ENCODE measurements at regions not wholly inside any gene's neighbourhood (a gene's known extent, or its start where the extent isn't known, plus 50 kb on each side); places are given as distances from the start of the nearest gene placed in this dataset.

DNA sequence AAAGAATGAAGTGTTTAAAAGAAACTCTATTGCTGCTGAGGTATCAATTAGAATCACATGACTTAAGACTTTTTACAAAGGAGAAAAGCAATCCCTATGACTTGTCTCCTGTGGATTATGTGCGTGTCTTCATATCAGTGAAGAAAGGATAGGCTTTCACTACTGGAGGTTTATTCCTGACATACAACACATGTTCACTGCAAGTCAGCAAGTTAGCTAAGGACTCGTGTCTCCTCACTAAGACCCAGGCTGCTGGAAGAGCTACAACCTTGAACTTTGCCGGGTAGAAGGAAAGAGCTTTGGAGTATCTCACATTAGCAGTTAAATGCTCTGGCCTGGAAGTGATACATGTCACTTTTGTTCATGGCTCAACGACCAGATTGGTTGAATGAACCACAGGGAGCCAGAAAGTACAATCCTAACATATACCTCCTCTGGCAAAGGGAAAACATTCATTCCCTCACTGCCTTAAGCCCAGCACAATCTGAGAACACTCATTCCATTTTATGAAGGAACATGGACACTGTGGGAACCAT is 215.3 kb downstream of the RNF152 start:
- TF ChIP-seq, protein P1, sequence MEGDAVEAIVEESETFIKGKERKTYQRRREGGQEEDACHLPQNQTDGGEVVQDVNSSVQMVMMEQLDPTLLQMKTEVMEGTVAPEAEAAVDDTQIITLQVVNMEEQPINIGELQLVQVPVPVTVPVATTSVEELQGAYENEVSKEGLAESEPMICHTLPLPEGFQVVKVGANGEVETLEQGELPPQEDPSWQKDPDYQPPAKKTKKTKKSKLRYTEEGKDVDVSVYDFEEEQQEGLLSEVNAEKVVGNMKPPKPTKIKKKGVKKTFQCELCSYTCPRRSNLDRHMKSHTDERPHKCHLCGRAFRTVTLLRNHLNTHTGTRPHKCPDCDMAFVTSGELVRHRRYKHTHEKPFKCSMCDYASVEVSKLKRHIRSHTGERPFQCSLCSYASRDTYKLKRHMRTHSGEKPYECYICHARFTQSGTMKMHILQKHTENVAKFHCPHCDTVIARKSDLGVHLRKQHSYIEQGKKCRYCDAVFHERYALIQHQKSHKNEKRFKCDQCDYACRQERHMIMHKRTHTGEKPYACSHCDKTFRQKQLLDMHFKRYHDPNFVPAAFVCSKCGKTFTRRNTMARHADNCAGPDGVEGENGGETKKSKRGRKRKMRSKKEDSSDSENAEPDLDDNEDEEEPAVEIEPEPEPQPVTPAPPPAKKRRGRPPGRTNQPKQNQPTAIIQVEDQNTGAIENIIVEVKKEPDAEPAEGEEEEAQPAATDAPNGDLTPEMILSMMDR (IDR thresholded peaks at IDR 0.05), result no peak
- TF ChIP-seq POLR2AphosphoS5 (IDR thresholded peaks at IDR 0.05), result no peak
- TF ChIP-seq EP300 (IDR thresholded peaks at IDR 0.05), result no peak
- no peak for TF ChIP-seq POLR2A (IDR thresholded peaks at IDR 0.05)
